ENCODE measurements at regions not wholly inside any gene's neighbourhood (a gene's known extent, or its start where the extent isn't known, plus 50 kb on each side); places are given as distances from the start of the nearest gene placed in this dataset.

- H2AFZ ChIP-seq (ENCODE audit: low read depth, low read length, severe bottlenecking), result no peak overlapping the region
- no peak for TF ChIP-seq EZH2phosphoT487 (conservative IDR thresholded peaks at IDR 0.05; ENCODE audit: low read length)
- no peak for TF ChIP-seq CTCF (IDR thresholded peaks at IDR 0.05; ENCODE audit: insufficient read depth, low read length, poor library complexity, severe bottlenecking)
- H3K27me3 ChIP-seq (ENCODE audit: low read length), result no peaks in the 10 kb centered on the region
- H3K4me2 ChIP-seq (ENCODE audit: low read depth, low read length, poor library complexity, severe bottlenecking), result no peak overlapping the region
- H3K36me3 ChIP-seq (ENCODE audit: low read length), result no peaks in the 10 kb centered on the region
- no peak overlapping the region for H3K27ac ChIP-seq (ENCODE audit: low read depth, low read length)
- H3K9me2 ChIP-seq (replicated peaks; ENCODE audit: insufficient read depth, low read length), result no peaks in the 10 kb centered on the region
- no peak overlapping the region for H3K4me3 ChIP-seq (ENCODE audit: insufficient read depth, low read length, poor library complexity, severe bottlenecking)
- no peaks in the 10 kb centered on the region for H3K9me3 ChIP-seq (ENCODE audit: insufficient read depth, low read length)
- no peak overlapping the region for H3K9ac ChIP-seq (ENCODE audit: low read length)
- H4K20me1 ChIP-seq (ENCODE audit: low read depth, low read length), result no peaks in the 10 kb centered on the region
- H3K79me2 ChIP-seq (ENCODE audit: insufficient read depth, low read length), result no peaks in the 10 kb centered on the region
- no peaks in the 10 kb centered on the region for H3F3A ChIP-seq (ENCODE audit: insufficient read depth)
These were observed 56.7 kb upstream of the PTCH1 start for GRCh38 chr9:95573463-95573862.

- Histone ChIP-seq H3K27ac (ENCODE audit: low read depth, low read length) (no peak overlapping the region), H3K9ac (ENCODE audit: low read length) (no peak overlapping the region), H3F3A (ENCODE audit: insufficient read depth) (no peaks in the 10 kb centered on the region), H3K79me2 (ENCODE audit: insufficient read depth, low read length) (no peaks in the 10 kb centered on the region), H3K4me3 (ENCODE audit: insufficient read depth, low read length, poor library complexity, severe bottlenecking) (no peak overlapping the region), H2AFZ (ENCODE audit: low read depth, low read length, severe bottlenecking) (no peak overlapping the region), H4K20me1 (ENCODE audit: low read depth, low read length) (no peaks in the 10 kb centered on the region), H3K4me2 (ENCODE audit: low read depth, low read length, poor library complexity, severe bottlenecking) (no peak overlapping the region), H3K27me3 (ENCODE audit: low read length) (no peaks in the 10 kb centered on the region), H3K9me2 (replicated peaks; ENCODE audit: insufficient read depth, low read length) (no peaks in the 10 kb centered on the region), H3K9me3 (ENCODE audit: insufficient read depth, low read length) (no peaks in the 10 kb centered on the region), H3K36me3 (ENCODE audit: low read length) (no peaks in the 10 kb centered on the region)
- TF ChIP-seq EZH2phosphoT487 (conservative IDR thresholded peaks at IDR 0.05; ENCODE audit: low read length) (no peak), CTCF (IDR thresholded peaks at IDR 0.05; ENCODE audit: insufficient read depth, low read length, poor library complexity, severe bottlenecking) (no peak)
These were observed 55.8 kb upstream of the PTCH1 start for GRCh38 chr9:95572381-95573151.

GRCh38 chr9:95570646-95571045, 53.9 kb upstream of the PTCH1 start:
- H3K9me3 ChIP-seq (ENCODE audit: insufficient read depth, low read length), result no peaks in the 10 kb centered on the region
- no peak overlapping the region for H3K4me3 ChIP-seq (ENCODE audit: insufficient read depth, low read length, poor library complexity, severe bottlenecking)
- no peak overlapping the region for H3K27ac ChIP-seq (ENCODE audit: low read depth, low read length)
- H3F3A ChIP-seq (ENCODE audit: insufficient read depth), result no peaks in the 10 kb centered on the region
- H2AFZ ChIP-seq (ENCODE audit: low read depth, low read length, severe bottlenecking), result no peak overlapping the region
- no peaks in the 10 kb centered on the region for H4K20me1 ChIP-seq (ENCODE audit: low read depth, low read length)
- H3K4me2 ChIP-seq (ENCODE audit: low read depth, low read length, poor library complexity, severe bottlenecking), result no peak overlapping the region
- no peak for TF ChIP-seq EZH2phosphoT487 (conservative IDR thresholded peaks at IDR 0.05; ENCODE audit: low read length)
- no peak for TF ChIP-seq CTCF (IDR thresholded peaks at IDR 0.05; ENCODE audit: insufficient read depth, low read length, poor library complexity, severe bottlenecking)
- H3K27me3 ChIP-seq (ENCODE audit: low read length), result no peaks in the 10 kb centered on the region
- no peaks in the 10 kb centered on the region for H3K79me2 ChIP-seq (ENCODE audit: insufficient read depth, low read length)
- no peaks in the 10 kb centered on the region for H3K36me3 ChIP-seq (ENCODE audit: low read length)
- H3K9me2 ChIP-seq (replicated peaks; ENCODE audit: insufficient read depth, low read length), result no peaks in the 10 kb centered on the region
- H3K9ac ChIP-seq (ENCODE audit: low read length), result no peak overlapping the region

All from SU-DHL-6 (cell line).